ENCODE measurements at regions not wholly inside any gene's neighbourhood (a gene's known extent, or its start where the extent isn't known, plus 50 kb on each side); places are given as distances from the start of the nearest gene placed in this dataset.

DNA sequence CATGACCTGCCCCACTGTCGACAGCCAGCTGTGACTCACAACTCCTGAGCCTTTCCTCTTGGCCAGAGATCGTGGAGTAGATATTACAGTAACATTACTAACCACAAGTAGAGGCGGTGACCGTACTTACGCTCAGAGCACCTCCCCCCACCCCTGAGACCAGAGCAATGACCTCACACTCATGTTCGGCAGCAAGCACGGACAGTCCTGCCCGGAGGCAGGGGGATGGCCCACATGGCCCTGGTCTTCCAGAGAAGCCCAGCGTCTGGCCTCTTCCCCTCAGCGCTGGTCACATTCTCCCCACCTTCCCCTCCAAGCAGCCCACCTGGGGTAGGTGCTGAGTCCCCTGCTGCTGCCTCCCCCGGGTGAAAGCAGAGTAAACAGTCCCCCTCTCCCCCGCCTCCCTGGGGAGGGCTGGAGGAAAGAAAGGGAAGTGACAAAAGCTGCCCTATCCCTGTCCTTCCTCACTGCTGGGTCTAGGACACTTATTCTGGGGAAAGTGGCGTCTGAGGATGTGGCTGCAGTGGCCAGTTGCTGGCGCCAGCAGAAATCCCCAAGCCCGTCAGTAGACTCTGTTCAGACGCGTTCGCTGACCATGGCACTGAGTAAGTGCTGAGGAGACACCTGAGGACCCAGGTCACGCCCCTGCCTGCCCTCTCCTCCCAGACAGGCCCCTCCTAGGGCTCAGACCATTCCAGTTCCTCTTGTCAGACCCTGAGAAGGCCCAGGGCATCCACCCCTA is 68.5 kb downstream of the MRPL14 start (continued):
- TF ChIP-seq, protein P1, sequence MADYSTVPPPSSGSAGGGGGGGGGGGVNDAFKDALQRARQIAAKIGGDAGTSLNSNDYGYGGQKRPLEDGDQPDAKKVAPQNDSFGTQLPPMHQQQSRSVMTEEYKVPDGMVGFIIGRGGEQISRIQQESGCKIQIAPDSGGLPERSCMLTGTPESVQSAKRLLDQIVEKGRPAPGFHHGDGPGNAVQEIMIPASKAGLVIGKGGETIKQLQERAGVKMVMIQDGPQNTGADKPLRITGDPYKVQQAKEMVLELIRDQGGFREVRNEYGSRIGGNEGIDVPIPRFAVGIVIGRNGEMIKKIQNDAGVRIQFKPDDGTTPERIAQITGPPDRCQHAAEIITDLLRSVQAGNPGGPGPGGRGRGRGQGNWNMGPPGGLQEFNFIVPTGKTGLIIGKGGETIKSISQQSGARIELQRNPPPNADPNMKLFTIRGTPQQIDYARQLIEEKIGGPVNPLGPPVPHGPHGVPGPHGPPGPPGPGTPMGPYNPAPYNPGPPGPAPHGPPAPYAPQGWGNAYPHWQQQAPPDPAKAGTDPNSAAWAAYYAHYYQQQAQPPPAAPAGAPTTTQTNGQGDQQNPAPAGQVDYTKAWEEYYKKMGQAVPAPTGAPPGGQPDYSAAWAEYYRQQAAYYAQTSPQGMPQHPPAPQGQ (CRISPR knock-in tag; IDR thresholded peaks at IDR 0.05; ENCODE audit: borderline replicate concordance), result no peak
- TF ChIP-seq ZNF879 (CRISPR knock-in tag; IDR thresholded peaks at IDR 0.05) (no peak), ZNF564 (CRISPR knock-in tag; IDR thresholded peaks at IDR 0.05) (no peak), PHF21A (CRISPR knock-in tag; IDR thresholded peaks at IDR 0.05) (peak; percentile 58; the same call in 1 of the 2 replicates), PCBP1 (IDR thresholded peaks at IDR 0.05; ENCODE audit: borderline replicate concordance, low read depth, low read length) (no peak), HDAC2 (CRISPR knock-in tag; IDR thresholded peaks at IDR 0.05) (peak; percentile 62; the same call in 1 of the 2 replicates), CBX1 (IDR thresholded peaks at IDR 0.05; ENCODE audit: low read depth) (no peak), ZNF354B (CRISPR knock-in tag; IDR thresholded peaks at IDR 0.05) (no peak), ZNF24 (IDR thresholded peaks at IDR 0.05) (no peak), ZNF670 (CRISPR knock-in tag; IDR thresholded peaks at IDR 0.05; ENCODE audit: borderline replicate concordance) (no peak), ZNF549 (CRISPR knock-in tag; IDR thresholded peaks at IDR 0.05) (no peak), SOX5 (CRISPR knock-in tag; IDR thresholded peaks at IDR 0.05; ENCODE audit: borderline replicate concordance) (peak; percentile 73), TOPORS (CRISPR knock-in tag; IDR thresholded peaks at IDR 0.05) (no peak)
- TF ChIP-seq, protein P2, sequence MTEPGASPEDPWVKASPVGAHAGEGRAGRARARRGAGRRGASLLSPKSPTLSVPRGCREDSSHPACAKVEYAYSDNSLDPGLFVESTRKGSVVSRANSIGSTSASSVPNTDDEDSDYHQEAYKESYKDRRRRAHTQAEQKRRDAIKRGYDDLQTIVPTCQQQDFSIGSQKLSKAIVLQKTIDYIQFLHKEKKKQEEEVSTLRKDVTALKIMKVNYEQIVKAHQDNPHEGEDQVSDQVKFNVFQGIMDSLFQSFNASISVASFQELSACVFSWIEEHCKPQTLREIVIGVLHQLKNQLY (CRISPR knock-in tag; IDR thresholded peaks at IDR 0.05), result peak; percentile 83; the same call in 1 of the 2 replicates
- TF ChIP-seq, protein P3, sequence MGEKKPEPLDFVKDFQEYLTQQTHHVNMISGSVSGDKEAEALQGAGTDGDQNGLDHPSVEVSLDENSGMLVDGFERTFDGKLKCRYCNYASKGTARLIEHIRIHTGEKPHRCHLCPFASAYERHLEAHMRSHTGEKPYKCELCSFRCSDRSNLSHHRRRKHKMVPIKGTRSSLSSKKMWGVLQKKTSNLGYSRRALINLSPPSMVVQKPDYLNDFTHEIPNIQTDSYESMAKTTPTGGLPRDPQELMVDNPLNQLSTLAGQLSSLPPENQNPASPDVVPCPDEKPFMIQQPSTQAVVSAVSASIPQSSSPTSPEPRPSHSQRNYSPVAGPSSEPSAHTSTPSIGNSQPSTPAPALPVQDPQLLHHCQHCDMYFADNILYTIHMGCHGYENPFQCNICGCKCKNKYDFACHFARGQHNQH (CRISPR knock-in tag; IDR thresholded peaks at IDR 0.05), result peak; percentile 82
- TF ChIP-seq, protein P4, sequence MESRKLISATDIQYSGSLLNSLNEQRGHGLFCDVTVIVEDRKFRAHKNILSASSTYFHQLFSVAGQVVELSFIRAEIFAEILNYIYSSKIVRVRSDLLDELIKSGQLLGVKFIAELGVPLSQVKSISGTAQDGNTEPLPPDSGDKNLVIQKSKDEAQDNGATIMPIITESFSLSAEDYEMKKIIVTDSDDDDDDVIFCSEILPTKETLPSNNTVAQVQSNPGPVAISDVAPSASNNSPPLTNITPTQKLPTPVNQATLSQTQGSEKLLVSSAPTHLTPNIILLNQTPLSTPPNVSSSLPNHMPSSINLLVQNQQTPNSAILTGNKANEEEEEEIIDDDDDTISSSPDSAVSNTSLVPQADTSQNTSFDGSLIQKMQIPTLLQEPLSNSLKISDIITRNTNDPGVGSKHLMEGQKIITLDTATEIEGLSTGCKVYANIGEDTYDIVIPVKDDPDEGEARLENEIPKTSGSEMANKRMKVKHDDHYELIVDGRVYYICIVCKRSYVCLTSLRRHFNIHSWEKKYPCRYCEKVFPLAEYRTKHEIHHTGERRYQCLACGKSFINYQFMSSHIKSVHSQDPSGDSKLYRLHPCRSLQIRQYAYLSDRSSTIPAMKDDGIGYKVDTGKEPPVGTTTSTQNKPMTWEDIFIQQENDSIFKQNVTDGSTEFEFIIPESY (CRISPR knock-in tag; IDR thresholded peaks at IDR 0.05), result peak; percentile 4; the same call in 1 of the 2 replicates
- TF ChIP-seq, protein P5, sequence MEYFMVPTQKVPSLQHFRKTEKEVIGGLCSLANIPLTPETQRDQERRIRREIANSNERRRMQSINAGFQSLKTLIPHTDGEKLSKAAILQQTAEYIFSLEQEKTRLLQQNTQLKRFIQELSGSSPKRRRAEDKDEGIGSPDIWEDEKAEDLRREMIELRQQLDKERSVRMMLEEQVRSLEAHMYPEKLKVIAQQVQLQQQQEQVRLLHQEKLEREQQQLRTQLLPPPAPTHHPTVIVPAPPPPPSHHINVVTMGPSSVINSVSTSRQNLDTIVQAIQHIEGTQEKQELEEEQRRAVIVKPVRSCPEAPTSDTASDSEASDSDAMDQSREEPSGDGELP (IDR thresholded peaks at IDR 0.05; ENCODE audit: borderline replicate concordance, low read depth), result peak; percentile 90
- TF ChIP-seq, protein P6, sequence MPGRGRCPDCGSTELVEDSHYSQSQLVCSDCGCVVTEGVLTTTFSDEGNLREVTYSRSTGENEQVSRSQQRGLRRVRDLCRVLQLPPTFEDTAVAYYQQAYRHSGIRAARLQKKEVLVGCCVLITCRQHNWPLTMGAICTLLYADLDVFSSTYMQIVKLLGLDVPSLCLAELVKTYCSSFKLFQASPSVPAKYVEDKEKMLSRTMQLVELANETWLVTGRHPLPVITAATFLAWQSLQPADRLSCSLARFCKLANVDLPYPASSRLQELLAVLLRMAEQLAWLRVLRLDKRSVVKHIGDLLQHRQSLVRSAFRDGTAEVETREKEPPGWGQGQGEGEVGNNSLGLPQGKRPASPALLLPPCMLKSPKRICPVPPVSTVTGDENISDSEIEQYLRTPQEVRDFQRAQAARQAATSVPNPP (CRISPR knock-in tag; IDR thresholded peaks at IDR 0.05), result no peak
- TF ChIP-seq, protein P7, sequence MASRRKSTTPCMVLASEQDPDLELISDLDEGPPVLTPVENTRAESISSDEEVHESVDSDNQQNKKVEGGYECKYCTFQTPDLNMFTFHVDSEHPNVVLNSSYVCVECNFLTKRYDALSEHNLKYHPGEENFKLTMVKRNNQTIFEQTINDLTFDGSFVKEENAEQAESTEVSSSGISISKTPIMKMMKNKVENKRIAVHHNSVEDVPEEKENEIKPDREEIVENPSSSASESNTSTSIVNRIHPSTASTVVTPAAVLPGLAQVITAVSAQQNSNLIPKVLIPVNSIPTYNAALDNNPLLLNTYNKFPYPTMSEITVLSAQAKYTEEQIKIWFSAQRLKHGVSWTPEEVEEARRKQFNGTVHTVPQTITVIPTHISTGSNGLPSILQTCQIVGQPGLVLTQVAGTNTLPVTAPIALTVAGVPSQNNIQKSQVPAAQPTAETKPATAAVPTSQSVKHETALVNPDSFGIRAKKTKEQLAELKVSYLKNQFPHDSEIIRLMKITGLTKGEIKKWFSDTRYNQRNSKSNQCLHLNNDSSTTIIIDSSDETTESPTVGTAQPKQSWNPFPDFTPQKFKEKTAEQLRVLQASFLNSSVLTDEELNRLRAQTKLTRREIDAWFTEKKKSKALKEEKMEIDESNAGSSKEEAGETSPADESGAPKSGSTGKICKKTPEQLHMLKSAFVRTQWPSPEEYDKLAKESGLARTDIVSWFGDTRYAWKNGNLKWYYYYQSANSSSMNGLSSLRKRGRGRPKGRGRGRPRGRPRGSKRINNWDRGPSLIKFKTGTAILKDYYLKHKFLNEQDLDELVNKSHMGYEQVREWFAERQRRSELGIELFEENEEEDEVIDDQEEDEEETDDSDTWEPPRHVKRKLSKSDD (CRISPR knock-in tag; IDR thresholded peaks at IDR 0.05; ENCODE audit: low read depth), result peak; percentile 63; the same call in 1 of the 2 replicates
